HG03342 (cell line): ENCODE measurements at regions not wholly inside any gene's neighbourhood (a gene's known extent, or its start where the extent isn't known, plus 50 kb on each side); places are given as distances from the start of the nearest gene placed in this dataset.
"Not testable (repeated sequence)": the region's sequence is repeated elsewhere in the genome, so short reads cannot be mapped to it uniquely, and the experiment has no call there.

Source experiments
- ATAC-seq: cut with Tn5 transposase; IDR thresholded peaks from one replicate; pipeline ENCODE4 v1.9.1; 2021; ENCODE audit warnings: mild to moderate bottlenecking, moderate library complexity; ENCODE audit not compliant: unreplicated experiment

DNA sequence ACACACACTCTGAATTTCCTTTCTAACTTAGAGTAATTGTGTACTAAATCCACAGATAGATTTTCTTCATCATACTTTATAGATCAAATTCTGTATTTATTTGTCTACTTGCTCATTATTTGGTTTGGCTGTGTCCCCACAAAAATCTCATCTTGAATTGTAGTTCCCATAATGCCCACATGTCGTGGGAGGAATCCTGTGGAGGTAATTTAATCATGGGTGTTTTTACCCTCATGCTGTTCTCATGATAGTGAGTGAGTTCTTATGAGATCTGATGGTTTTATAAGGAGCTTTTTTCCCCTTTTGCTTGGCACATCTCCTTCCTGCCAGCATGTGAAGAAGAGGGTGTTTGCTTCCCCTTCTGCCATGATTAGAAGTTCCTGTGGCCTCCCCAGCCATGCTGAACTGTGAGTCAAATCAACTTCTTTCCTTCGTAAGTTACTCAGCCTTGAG is 198.3 kb upstream of the TGFBR2 start:
- ATAC-seq: no peak

DNA sequence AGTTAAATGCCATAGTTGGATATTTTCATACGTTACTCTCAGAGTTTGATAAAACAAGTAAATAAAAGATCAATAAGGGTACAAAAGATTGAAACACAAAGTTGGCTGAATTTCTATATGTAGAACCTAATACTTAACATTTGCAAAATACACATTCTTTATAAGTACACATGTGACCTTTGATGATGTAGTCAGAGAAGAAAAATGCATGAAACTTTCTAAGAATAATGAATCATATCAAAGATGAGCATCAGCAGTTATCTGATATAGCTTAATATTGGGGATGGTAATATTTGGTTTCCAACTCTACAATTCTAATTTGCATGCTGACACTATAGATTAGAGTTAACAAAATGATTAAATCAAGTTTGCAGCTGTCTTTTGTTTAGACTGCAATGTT is 188.0 kb upstream of the TGFBR2 start:
- ATAC-seq: no peak

DNA sequence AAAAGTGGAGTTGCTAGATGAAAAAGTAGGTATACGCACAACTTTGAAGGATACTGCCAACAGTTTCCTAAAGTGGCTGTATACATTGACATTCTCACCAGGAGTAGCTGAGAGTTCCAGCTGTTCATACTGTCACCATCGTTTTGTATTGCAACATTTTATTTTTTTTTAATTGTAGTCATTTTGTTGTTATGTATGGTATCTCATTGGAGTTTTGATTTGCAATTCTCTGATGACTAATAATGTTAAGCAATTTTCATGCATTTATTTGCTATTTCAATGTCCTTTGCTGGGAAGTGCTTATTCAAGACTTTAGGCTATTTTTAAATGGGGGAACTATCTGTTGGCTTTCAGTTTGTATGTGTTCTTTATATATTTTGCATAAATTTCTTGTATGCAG is 185.1 kb upstream of the TGFBR2 start:
- no peak for ATAC-seq

DNA sequence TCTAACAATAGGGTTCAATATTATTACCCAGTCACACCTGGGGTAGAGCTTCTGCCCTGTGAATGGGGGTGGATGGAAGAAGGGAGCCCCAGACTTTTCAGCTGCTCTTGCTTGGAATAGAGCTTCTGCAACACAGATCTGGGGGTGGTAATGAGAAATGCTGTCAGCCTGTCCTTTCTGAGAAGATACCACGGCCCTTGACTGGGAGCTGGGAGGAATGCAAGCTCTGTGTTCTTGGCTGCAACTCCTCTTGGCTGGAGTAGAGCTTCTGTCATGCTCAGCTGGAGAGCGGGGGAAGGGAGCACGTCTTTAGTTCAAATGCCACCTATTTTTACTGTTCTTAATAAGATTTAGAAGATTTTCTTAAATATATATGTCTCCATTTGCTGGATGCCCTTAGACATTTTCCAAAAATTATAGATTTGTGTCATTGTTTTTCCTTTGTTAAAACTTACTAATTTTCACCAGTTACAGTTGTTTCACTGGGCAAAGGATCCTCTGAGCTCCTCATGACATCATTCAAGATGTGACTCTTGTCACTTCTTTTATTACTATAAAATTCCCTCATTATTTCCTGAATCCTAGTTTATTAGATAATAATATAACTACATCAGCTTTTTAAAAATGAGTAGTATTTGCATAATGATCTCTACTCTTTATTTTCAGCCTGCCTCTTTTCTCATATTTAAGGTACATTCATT is 180.0 kb upstream of the TGFBR2 start:
- ATAC-seq: no peak

DNA sequence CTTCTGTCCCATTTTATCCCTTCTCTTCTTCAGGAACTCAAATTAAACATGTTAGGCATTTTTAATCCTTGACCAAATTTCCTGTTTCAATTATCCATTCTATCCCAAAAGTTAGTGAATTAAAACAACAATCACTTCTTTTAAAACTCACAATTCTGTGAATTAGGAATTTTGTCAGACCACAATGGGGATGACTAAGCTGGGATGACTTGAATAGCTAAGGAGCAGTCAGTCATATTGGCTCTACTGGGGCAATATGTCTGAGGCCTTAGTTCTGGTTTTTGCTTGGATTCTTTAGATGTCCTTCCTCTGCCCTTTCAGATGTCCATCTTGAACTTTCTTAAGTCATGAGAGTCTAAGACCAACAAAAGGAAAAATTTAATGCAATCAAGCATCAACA is 178.2 kb upstream of the TGFBR2 start:
- ATAC-seq: no peak

DNA sequence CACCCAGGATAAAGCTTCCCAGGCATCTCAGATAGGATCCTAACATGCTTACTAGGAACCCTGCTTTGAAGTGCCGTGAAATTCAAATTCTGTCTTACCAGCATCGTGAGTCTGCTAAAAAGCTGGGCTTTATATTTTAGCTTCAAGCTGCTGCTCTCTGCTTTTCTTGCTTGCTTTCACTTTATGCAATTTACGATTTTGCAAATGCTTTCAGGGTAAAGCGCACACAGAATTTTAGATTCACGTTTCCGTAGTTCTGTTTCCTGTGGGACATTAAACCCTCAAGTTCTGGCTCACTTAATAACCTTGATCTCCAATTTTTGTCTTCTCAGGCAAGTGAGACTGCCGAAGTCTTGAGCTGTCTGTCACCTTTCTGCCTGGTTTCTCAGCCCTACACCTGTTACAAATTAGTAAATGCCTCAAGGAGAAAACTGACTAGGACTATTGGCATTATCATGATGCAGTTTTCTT is 170.5 kb upstream of the TGFBR2 start:
- no peak for ATAC-seq

DNA sequence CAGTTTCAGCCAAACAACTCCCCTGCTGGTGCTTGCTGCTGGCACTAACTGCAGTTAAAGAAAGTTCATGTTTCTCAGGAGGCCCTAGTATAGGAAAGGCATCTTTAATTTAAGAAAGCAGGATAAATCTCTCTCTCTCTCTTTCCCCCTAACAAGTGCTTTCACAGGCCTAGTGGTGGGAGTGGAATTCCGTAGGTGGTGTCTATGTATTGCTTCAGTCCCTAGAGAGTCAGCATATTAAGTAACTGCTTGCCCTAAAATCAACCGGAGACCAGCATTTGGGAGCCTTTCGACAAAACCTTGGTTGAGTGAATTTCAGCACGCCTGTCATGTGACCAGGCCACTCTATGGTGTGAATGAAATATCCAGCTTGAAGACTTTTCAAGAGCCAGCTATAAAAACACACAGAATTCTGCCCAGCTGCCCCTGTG is 169.2 kb upstream of the TGFBR2 start:
- no peak for ATAC-seq

DNA sequence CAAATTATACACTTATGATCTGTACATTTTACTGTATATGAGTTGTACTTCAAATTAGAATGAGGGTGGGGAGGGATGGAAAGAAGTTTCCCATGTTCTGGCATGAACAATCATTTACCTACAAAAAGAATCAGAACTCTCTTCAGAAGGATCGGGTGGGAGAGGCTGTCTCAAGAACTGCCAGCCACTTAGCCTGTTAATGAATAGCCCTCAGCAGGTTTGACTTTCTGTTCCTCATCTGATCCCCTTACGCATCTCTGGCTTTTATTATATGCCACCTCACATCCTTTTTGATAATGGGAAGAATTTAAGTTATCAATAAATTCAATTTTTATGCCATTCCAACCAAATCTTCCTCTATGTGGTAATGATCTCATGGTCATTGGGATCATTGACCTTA is 168.3 kb upstream of the TGFBR2 start:
- ATAC-seq: no peak

DNA sequence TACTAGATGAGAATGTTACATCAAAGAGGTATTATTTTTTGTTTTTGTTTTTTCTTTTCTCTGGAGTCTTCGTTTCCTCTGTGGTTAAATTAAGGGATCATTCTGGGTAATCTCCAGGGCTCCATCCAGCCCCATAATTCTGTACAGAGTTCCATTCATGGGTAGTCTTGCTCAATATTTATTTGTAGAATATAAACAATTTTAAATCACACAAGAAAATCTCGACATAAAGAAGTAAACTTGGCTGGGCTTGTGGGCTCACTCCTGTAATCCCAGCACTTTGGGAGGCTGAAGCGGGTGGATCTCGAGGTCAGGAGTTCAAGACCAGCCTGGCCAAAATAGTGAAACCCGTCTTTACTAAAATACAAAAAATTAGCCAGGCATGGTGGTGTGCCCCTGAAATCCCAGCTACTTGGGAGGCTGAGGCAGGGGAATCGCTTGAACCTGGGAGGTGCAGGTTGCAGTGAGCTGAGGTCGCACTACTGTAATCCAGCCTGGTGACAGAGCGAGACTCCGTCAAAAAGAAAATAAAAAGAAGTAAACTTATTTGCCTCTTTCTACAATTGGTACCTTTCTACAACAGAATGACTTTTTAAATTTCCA is 166.8 kb upstream of the TGFBR2 start:
- ATAC-seq: no peak

DNA sequence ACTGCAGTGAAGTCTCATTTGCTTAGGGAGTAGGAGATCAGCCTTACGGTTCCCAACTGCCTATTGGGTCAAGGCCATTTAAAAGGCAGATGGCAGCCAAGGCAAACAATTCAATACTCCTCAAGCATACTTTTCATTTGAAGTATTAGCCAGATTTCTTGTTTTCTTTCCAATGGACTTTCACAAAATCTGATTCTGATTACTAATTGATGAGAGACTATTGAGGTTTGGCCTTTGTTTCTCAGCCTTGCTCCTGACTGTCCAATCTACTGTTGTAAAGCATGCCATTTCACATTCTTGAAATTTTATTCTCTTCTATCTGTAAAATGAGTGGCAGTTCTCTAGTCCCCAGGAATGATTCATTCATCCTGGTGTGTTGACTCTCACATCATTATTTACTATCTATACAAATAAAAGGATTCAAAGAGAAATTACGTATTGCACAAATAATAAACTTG is 166.2 kb upstream of the TGFBR2 start:
- no peak for ATAC-seq

DNA sequence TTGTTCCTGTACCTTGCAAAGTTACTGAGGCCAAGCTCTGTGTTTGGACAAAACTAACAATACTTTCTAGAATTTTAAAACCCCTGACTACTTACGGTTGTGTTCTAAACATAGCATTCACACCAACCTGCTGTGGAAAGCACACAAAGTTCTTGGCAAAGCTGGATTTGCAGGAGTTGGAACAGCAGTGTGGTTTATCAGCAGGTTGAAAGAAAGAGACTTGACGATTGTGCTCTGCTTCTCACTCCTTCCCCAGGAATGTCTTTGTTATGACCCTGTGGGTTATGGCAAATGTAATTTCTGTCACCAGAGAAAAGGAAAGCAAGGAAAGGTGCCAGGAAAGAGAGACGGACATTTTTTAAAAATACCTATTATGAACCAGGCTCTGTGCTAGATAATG is 165.5 kb upstream of the TGFBR2 start:
- ATAC-seq: no peak

DNA sequence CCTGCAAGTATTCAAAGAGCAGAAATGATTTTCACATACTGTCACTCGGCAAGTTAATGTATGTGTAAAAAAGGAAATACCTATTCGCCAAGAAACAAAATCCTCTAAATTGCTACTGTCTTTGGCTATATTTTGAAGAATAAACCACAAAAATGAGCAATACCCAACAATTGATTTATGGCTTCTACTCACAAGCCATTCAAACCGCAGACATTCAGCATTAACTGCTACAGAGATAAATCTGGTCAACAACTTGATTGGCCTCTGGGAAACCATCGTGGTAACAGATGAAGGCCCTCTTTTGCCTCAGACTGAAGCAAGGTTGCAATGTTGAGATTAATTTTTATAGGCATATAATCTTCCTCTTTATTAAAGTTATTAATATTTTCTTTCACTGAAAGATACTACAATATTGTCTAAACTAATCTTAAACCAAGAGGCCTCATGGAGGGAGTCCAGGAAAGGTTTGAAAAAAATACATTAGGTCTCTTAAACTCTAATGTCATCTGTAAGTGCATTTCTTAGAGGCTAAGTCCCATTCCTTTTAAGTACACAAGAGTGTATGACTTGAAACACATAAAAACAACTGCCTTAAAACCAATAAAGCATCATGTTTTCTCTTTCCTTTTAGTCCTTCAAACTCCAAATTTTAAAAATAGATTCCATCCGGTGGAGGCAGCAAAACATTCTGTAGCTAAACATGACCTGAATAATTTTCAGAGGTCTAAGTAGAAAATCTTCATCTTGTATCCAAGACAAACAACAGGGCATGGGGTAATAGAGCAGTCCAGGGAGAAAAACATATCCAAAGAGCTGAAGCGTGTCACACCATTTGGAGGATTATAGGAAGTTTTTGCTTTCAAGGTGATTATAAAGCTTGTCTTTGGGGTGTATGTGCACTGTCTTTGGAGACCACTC is 162.4 kb upstream of the TGFBR2 start:
- ATAC-seq: no peak

DNA sequence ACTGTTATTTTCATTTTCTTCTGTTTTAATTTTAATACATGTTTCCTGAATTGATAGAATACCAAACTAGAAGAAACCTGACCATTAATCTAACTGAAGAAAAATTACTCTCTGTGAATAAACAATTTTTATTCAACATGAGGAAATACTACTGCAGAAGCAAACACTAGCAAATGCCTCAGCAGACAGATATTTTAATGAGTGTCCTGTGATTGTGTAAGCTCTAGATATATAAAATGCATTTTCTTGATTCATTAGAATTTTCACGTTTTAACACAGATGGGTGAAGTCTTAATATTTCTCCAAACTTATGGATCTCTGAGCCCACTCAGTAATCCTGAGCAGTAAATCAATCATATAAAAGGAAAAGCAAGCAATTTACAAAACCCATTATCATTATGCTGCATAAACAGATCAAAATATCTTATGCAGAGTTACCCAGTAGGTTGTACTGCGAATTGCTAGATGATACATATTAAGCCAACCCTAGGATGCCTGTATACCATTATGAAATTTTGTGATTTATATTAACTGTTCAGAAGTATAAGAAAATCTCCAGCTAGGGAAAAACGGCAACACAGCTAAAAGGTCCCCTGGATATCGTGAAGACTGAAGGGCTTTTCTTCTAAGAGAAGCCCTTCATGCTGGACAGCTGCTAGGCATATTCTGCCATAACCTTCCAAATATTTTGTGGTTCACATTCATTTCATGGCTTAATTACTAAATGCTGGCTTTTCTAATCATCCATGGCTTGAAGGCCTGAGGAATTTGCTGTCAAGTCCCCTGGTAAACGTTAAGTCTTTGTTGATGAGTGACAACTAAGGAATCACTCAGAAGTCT is 157.7 kb upstream of the TGFBR2 start:
- ATAC-seq: no peak

DNA sequence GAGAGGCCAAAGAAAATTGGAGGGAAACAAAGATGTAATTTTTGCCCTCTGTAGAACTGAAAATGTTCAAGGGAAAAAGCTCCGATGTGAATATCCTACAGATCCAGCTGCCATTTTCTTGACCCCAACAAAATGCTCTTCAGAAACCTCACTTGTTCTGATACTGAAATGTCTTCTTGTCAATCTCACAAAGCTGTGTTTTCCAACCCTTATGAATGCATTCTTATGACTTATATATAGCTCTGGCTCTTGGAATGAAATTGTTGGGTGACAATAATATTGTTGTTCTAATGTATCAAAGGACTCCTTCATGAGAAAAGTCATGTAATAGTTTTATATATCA is 157.1 kb upstream of the TGFBR2 start:
- ATAC-seq: no peak

DNA sequence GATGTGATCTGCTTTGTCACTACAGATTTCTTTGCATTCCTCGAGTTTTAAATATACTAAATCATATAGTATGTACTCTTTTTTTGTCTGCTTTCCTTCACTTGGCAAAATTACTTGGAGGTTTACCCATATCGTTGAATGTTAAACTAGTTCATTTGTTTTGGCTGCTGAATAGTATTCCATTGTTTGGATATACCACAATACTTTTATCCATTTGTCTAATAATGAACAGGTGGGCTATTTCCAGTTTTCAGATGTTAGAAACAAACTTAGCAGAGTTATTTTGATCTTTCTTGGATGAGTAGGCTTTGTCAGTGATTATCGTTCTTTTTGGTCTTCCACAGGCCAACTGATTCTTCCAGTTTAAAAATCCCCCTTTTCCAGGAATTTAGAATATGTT is 154.0 kb upstream of the TGFBR2 start:
- ATAC-seq: no peak

DNA sequence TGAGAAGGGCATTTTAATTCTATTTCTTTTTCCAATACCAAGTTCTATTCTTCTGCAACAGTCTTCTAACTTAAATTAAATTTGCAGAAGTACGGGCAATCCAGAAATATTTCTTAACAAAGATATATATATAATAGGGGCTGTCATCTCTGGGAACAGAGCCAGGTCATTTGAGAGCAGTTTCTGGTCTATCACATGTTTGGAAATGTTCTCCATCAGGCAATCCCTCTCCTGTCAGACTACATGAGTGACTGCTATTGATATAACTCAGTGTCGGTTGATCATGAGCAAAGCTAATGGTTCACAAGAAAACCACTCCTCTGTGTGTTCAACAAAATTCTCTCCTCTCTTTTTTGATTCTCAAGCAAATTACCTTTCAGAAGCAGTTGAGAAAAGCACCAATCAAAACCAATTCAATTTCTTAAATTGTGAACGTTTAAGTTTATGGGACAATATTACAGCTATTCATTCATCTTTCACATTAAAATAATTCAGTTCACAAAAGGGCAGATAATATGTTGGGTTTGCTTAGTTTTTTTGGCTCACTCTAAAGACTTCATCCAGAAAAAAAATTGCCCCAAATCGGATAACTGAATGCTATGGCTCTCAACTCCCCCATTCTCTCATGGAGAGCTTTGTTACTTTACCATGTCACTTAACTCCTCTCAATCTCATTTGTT is 152.9 kb upstream of the TGFBR2 start:
- ATAC-seq: no peak

DNA sequence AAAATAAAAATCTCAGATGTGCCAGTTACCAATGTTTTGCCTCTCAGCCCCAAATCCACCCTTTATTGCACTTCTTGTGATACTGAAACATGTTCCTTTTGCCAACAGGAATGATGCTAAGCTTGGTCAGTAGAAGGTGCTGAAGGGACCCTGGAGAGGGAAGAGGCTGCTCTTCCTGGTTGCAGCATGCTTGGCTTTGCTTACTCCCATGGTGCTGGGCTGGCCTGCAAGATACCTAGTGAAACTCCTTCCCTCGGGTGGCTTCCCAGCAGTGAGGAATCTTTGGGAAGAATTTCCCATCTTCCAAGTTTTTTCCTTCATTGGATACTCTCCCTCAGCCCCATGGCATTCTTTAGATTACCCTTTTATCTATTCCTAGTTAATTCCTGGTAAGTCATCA is 151.8 kb upstream of the TGFBR2 start:
- ATAC-seq: no peak

DNA sequence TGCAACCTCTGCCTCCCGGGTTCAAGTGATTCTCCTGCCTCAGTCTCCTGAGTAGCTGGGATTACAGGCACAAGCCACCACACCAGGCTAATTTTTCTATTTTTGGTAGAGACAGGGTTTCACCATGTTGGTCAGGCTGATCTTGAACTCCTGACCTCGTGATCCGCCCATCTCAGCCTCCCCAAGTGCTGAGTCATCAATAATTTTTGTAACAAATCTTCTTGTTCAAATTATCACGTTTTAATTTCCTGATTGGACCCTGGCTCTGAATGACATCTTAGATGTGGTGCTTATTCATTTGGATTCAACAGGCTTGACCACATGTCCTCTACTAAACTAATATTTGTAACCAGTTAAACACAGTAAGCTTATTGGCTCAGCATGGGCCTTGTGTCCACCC is 151.3 kb upstream of the TGFBR2 start:
- ATAC-seq: not testable (repeated sequence)

DNA sequence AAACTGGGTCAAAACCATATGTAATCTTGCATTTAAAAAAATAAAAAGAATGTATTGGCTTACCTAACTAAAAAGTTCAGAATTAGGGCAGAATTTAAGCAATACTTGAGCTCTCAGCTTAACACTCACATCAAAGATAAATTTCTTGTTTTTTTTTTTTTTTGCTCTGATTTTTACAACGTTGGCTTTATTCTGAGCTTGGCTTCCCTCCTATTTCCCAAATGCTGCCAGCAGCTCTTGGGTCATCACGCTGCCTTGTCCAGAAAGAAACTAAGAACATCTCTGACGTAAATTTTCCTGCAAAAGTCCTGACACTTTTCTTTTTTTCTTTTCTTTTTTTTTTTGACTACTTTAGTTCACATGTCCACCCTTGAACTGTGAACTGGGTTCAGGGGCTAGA is 150.6 kb upstream of the TGFBR2 start:
- no peak for ATAC-seq

DNA sequence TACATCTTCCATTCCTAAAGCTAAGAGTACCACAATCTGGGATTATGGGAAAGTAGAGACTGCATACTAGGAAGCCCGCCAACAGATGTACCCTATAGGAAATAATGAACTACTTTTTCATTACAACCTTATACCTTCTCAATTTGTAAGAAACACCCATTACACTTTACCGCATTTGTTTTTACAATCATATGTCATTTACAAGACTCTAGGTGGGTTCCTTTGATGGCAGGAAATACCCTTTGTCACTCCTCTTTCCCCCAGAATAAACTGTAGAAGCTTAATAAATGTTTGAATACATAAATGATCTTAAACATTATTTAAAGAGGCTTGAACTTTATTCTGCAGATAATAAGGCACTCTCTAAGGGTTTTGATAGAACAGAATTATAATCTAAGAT is 150.1 kb upstream of the TGFBR2 start:
- no peak for ATAC-seq
